NT2/D1 (cell line): ENCODE measurements at regions not wholly inside any gene's neighbourhood (a gene's known extent, or its start where the extent isn't known, plus 50 kb on each side); places are given as distances from the start of the nearest gene placed in this dataset.

Experiments used
- SUZ12 ChIP-seq: IDR thresholded peaks from 2 replicates; pipeline ENCODE4 v1.6.1; 2011; ENCODE audit not compliant: insufficient read length, insufficient read depth; ENCODE audit errors: extremely low read depth
- YY1 ChIP-seq: IDR thresholded peaks from 2 replicates; pipeline ENCODE4 v1.6.1; 2011; ENCODE audit not compliant: insufficient read length, insufficient read depth

- TF ChIP-seq SUZ12 (no peak), YY1 (no peak)
Measured at GRCh38 chr12:75695926-75696325, 184.5 kb upstream of the KRR1 start.
